GM12878 (cell line): ENCODE measurements at regions not wholly inside any gene's neighbourhood (a gene's known extent, or its start where the extent isn't known, plus 50 kb on each side); places are given as distances from the start of the nearest gene placed in this dataset.

Source experiments
- ATAC-seq: fragments of 200-7000 bp; cut with Tn5 transposase; 3 replicates; pipeline ENCODE4 v1.9.1; 2020; ENCODE audit warnings: mild to moderate bottlenecking, moderate library complexity
- BruUV-seq: library from RNA; stranded (reverse); fragments of 400-500 nt; replicated peaks from 2 replicates; lab custom pipeline; 2021; lab: Mats Ljungman, UMichigan
- CTCF ChIA-PET: fragments of 300-600 bp; sonication (Branson Sonifier 250); formaldehyde crosslinking; extraction: SDS; loops from one replicate; lab custom pipeline; 2021; ENCODE audit warnings: inconsistent platforms; lab: Yijun Ruan, JAX
- POLR2A ChIA-PET: fragments of 350-600 bp; formaldehyde crosslinking; extraction: SDS; loops from one replicate; lab custom pipeline; 2021; ENCODE audit warnings: inconsistent platforms; lab: Charles Lee
- RAD21 ChIA-PET: fragments of 300-600 bp; sonication (Branson Sonifier 250); formaldehyde crosslinking; loops from one replicate; lab custom pipeline; 2023; ENCODE audit warnings: antibody characterized with exemption; ENCODE audit not compliant: unreplicated experiment; lab: Charles Lee
- SMC1A ChIA-PET: fragments of 300-600 bp; sonication (Branson Sonifier 250); formaldehyde crosslinking; loops from one replicate; lab custom pipeline; 2023; ENCODE audit not compliant: unreplicated experiment, uncharacterized antibody; lab: Charles Lee
- DNase-seq: peaks from one replicate; pipeline ENCODE4 v3.0.0-alpha.2; 2011; ENCODE audit warnings: low read depth, low spot score
- FAIRE-seq: peaks from 3 replicates; lab custom pipeline; 2011; peaks lifted over from hg19 to GRCh38; lab: Jason Lieb, UNC
- H2AFZ ChIP-seq: 2 replicates; pipeline ENCODE4 v1.6.0; 2011; ENCODE audit warnings: low read depth, low read length, control low read depth; ENCODE audit not compliant: control insufficient read depth
- H3K27ac ChIP-seq: 2 replicates; pipeline ENCODE4 v1.5.1; 2011; ENCODE audit warnings: control low read depth; ENCODE audit not compliant: control insufficient read depth, insufficient read depth
- H3K27me3 ChIP-seq, 2 experiments: replicated peaks in 1 of 2; 2 replicates each; pipeline versions ENCODE4 v1.6.0 to v1.6.1; 2011; ENCODE audit warnings: low read length in 1 of 2; ENCODE audit not compliant: control insufficient read depth in 2 of 2, insufficient read depth in 2 of 2
- H3K36me3 ChIP-seq, 2 experiments: 2 replicates each; pipeline ENCODE4 v1.5.1; 2011; ENCODE audit warnings: low read length in 1 of 2; ENCODE audit not compliant: control insufficient read depth in 2 of 2, insufficient read depth in 2 of 2
- H3K4me1 ChIP-seq: 2 replicates; pipeline ENCODE4 v1.6.1; 2011; ENCODE audit warnings: mild to moderate bottlenecking, low read length, moderate library complexity, mixed read lengths; ENCODE audit not compliant: control insufficient read depth, insufficient read depth
- H3K4me2 ChIP-seq: 2 replicates; pipeline ENCODE4 v1.6.0; 2011; ENCODE audit warnings: control low read depth; ENCODE audit not compliant: control insufficient read depth, insufficient read depth
- H3K4me3 ChIP-seq: fragments of 200-600 bp; sonication (generic); 2 replicates; pipeline ENCODE4 v1.5.1; 2016
- H3K79me2 ChIP-seq: 2 replicates; pipeline ENCODE4 v1.6.0; 2011; ENCODE audit warnings: low read length; ENCODE audit not compliant: control insufficient read depth, insufficient read depth
- H3K9ac ChIP-seq: 2 replicates; pipeline ENCODE4 v1.8.0; 2011; ENCODE audit warnings: low read length, control low read depth, mixed read lengths; ENCODE audit not compliant: control insufficient read depth, insufficient read depth
- H3K9me3 ChIP-seq: replicated peaks from 3 replicates; pipeline ENCODE4 v1.5.1; 2011; ENCODE audit warnings: mild to moderate bottlenecking, low read length; ENCODE audit not compliant: control insufficient read depth, insufficient read depth
- H4K20me1 ChIP-seq: 2 replicates; pipeline ENCODE4 v1.6.0; 2011; ENCODE audit not compliant: control insufficient read depth, insufficient read depth
- CBX3 ChIP-seq: fragments of 200-600 bp; sonication (generic); IDR thresholded peaks from 2 replicates; pipeline ENCODE4 v1.6.1; 2016; ENCODE audit warnings: low read depth, borderline replicate concordance
- ESRRA ChIP-seq: IDR thresholded peaks from 2 replicates; pipeline ENCODE4 v1.6.1; 2012; ENCODE audit warnings: mild to moderate bottlenecking, low read length, improper control_type of control experiment
- FOXM1 ChIP-seq: IDR thresholded peaks from 2 replicates; pipeline ENCODE4 v1.6.1; 2012; ENCODE audit warnings: low read depth, mild to moderate bottlenecking, inconsistent platforms, low read length, moderate library complexity
- HDGF ChIP-seq: fragments of 450-650 bp; IDR thresholded peaks from 2 replicates; pipeline ENCODE4 v1.6.1; 2016; ENCODE audit warnings: antibody characterized with exemption
- NR2F1 ChIP-seq: fragments of 450-650 bp; conservative IDR thresholded peaks from 2 replicates; pipeline ENCODE4 v1.6.1; 2017; ENCODE audit warnings: mild to moderate bottlenecking
- PAX8 ChIP-seq: fragments of 450-650 bp; IDR thresholded peaks from 2 replicates; pipeline ENCODE4 v1.6.1; 2017; ENCODE audit warnings: mild to moderate bottlenecking, moderate library complexity
- PML ChIP-seq: IDR thresholded peaks from 2 replicates; pipeline ENCODE4 v1.6.1; 2012; ENCODE audit warnings: low read length, inconsistent platforms
- POU2F2 ChIP-seq: IDR thresholded peaks from 3 replicates; pipeline ENCODE4 v1.6.1; 2011; ENCODE audit warnings: low read depth, mild to moderate bottlenecking, low read length, borderline replicate concordance
- REST ChIP-seq: IDR thresholded peaks from 2 replicates; pipeline ENCODE4 v1.6.1; 2012; ENCODE audit warnings: mild to moderate bottlenecking, low read depth, low read length
- SMC3 ChIP-seq: IDR thresholded peaks from 2 replicates; pipeline ENCODE4 v1.6.1; 2011; ENCODE audit warnings: low read length, improper control_type of control experiment, borderline replicate concordance
- SP1 ChIP-seq: IDR thresholded peaks from one replicate; pipeline ENCODE4 v1.6.1; 2011; ENCODE audit warnings: low read depth, low read length
- SREBF1 ChIP-seq: IDR thresholded peaks from 2 replicates; pipeline ENCODE4 v1.6.1; 2012; ENCODE audit warnings: mild to moderate bottlenecking, low read length
- STAT3 ChIP-seq: IDR thresholded peaks from 2 replicates; pipeline ENCODE4 v1.6.1; 2011; ENCODE audit warnings: low read depth, low read length, improper control_type of control experiment
- TAF1 ChIP-seq: IDR thresholded peaks from 2 replicates; pipeline ENCODE4 v1.6.1; 2011; ENCODE audit warnings: mild to moderate bottlenecking, low read depth, low read length, borderline replicate concordance
- USF1 ChIP-seq: IDR thresholded peaks from 2 replicates; pipeline ENCODE4 v1.6.1; 2011; ENCODE audit warnings: borderline replicate concordance, low read depth, mild to moderate bottlenecking, moderate library complexity, mixed read lengths, low read length; ENCODE audit not compliant: insufficient read depth; ENCODE audit errors: extremely low read length
- USF2 ChIP-seq: IDR thresholded peaks from 2 replicates; pipeline ENCODE4 v1.6.1; 2011; ENCODE audit warnings: low read depth, low read length, improper control_type of control experiment, borderline replicate concordance
- ZBTB4 ChIP-seq: fragments of 450-650 bp; formaldehyde crosslinking; IDR thresholded peaks from 2 replicates; pipeline ENCODE4 v1.4.0; 2022; ENCODE audit warnings: mild to moderate bottlenecking, moderate library complexity
- ZNF384 ChIP-seq: IDR thresholded peaks from 2 replicates; pipeline ENCODE4 v1.6.1; 2012; ENCODE audit warnings: low read depth, mild to moderate bottlenecking, low read length, improper control_type of control experiment, borderline replicate concordance
- WGBS: methylation state at CpG from one replicate; pipeline ENCODE4 v1.1.6; 2016; ENCODE audit warnings: low lambda C conversion rate; ENCODE audit not compliant: insufficient replicate concordance, insufficient coverage; ENCODE audit errors: missing lambda C conversion rate; 5-methylcytosine and 5-hydroxymethylcytosine counted together
- in situ Hi-C: fragments of 300-500 bp; cut with MboI; formaldehyde crosslinking; loops from 9 replicates; pipeline ENCODE4 v1.14.3; 2018; ENCODE audit warnings: mixed read lengths
- intact Hi-C: fragments of 100-400 bp; cut with micrococcal nuclease; formaldehyde crosslinking; loops from one replicate; pipeline ENCODE4 v1.14.2; 2022; ENCODE audit not compliant: unreplicated experiment

DNA sequence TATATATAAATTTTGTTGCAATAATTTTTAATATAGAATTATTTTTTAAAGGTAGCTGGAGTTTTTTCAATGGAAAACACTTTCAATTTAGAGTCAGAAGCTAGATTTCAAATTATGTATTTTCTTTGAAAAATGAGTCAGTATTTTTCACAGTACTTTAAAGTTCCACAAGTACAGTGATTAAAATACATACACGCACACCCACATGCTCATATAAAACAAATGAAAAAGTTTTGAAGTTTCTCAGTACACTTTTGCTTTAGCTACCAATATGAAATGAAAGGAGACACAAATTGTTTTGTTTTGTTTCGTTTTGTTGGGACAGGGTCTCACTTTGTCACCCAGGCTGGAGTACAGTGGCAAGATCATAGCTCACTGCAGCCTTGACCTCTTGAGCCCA, 98.6 kb downstream of the CYB561 start (continued):
- TF ChIP-seq PML (no peak), FOXM1 (no peak), PAX8 (no peak), POU2F2 (no peak), TAF1 (no peak), HDGF (no peak), SP1 (no peak), CBX3 (no peak), ESRRA (no peak), ZNF384 (no peak), SMC3 (no peak)

DNA sequence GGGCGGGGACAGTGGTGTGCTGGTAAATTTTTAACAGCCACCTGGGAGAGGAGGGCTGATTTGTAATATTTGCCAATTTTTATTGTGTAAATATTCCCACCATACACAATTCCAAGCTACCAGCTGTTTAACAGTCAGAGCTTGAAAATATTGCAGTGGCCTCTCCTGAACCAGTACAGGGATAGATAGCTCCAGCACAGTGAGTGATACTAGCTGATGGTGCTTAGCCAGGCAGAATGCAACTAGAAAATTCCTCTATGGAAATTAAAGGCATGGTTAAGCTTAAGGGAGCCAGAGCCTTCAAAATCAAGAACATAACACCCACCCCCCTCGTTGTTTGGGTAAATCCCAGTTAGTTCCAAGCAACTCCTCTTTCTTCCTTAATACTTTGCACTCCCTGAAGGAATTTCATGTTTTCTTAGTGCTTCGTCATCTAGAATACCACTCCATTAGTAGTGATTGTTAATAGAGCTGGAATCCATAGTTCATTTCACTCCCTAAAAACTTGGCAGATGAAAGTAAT, 96.6 kb downstream of the CYB561 start:
- H4K20me1 ChIP-seq = no peaks in the 10 kb centered on the region
- FAIRE-seq = no peak
- no TSS peak for BruUV-seq
- intact Hi-C loops = no loop called here
- ATAC-seq = no peak
- no peak for DNase-seq
- H3K27me3 ChIP-seq = no peaks in the 10 kb centered on the region
- H3K9ac ChIP-seq = no peak overlapping the region
- H3K27ac ChIP-seq = no peak overlapping the region
- POLR2A ChIA-PET = no interaction called here
- in situ Hi-C loops = no loop called here
- no peaks in the 10 kb centered on the region for H3K36me3 ChIP-seq
- no peak for TF ChIP-seq STAT3
- TF ChIP-seq ZBTB4 (CRISPR knock-in tag) = no peak
- no peak for TF ChIP-seq SREBF1
- no peak for TF ChIP-seq REST
- TF ChIP-seq USF1 = no peak
- no peak for TF ChIP-seq NR2F1
- TF ChIP-seq USF2 = no peak
- TF ChIP-seq, all 136 proteins: peak for 0
- 4% methylated on average over 3 of the region's 3 CpGs for WGBS
- no peaks in the 10 kb centered on the region for H3K9me3 ChIP-seq
- no peaks in the 10 kb centered on the region for H3K79me2 ChIP-seq
- CTCF ChIA-PET = no interaction called here
- no peak overlapping the region for H2AFZ ChIP-seq
- H3K4me1 ChIP-seq = no peaks in the 10 kb centered on the region
- H3K4me3 ChIP-seq = no peak overlapping the region
- H3K4me2 ChIP-seq = no peak overlapping the region
- RAD21 ChIA-PET = no interaction called here
- SMC1A ChIA-PET = interaction anchor here (1.1 kb wide), 1 partner anchor 100 kb away, joined by 3 read pairs; no protein-coding TSS in a partner anchor
